OCI-LY3 (cell line): ENCODE measurements at regions not wholly inside any gene's neighbourhood (a gene's known extent, or its start where the extent isn't known, plus 50 kb on each side); places are given as distances from the start of the nearest gene placed in this dataset.

Experiments
- H2AFZ ChIP-seq: fragments of 200-600, 300-600 bp; shearing (Covaris generic); 2 replicates; pipeline ENCODE4 v1.6.0; 2014; ENCODE audit warnings: antibody characterized with exemption, low read depth, low read length
- H3K27ac ChIP-seq: fragments of 200-600, 300-600 bp; sonication (generic); 2 replicates; pipeline ENCODE4 v1.5.1; 2014; ENCODE audit warnings: mild to moderate bottlenecking, low read length, moderate library complexity, mixed read lengths
- H3K27me3 ChIP-seq: fragments of 200-600, 300-600 bp; sonication (generic); 2 replicates; pipeline ENCODE4 v1.6.1; 2014; ENCODE audit warnings: low read depth, low read length, mixed read lengths
- H3K36me3 ChIP-seq: fragments of 200-600, 300-600 bp; sonication (generic); replicated peaks from 2 replicates; pipeline ENCODE3; 2014; ENCODE audit warnings: low read depth, low read length, mixed read lengths
- H3K4me1 ChIP-seq: fragments of 300-600, 200-600 bp; sonication (generic); 2 replicates; pipeline ENCODE4 v1.6.1; 2014; ENCODE audit warnings: low read length, mixed read lengths
- H3K4me2 ChIP-seq: fragments of 200-600, 300-600 bp; sonication (generic); 2 replicates; pipeline ENCODE4 v1.6.1; 2014; ENCODE audit warnings: low read length, mixed read lengths
- H3K4me3 ChIP-seq: fragments of 300-600, 200-600 bp; sonication (generic); 2 replicates; pipeline ENCODE4 v1.5.1; 2014; ENCODE audit warnings: antibody characterized with exemption, mild to moderate bottlenecking, low read length, moderate library complexity
- H3K79me2 ChIP-seq: fragments of 300-600, 200-600 bp; shearing (Covaris generic); 2 replicates; pipeline ENCODE4 v1.6.1; 2014; ENCODE audit warnings: mild to moderate bottlenecking, low read length, mixed read lengths
- H3K9ac ChIP-seq: fragments of 300-600, 200-600 bp; shearing (Covaris generic); 2 replicates; pipeline ENCODE4 v1.6.0; 2014; ENCODE audit warnings: mild to moderate bottlenecking, low read length, moderate library complexity
- H3K9me3 ChIP-seq: fragments of 200-600, 300-600 bp; shearing (Covaris generic); 2 replicates; pipeline ENCODE4 v1.6.1; 2014; ENCODE audit warnings: low read length, mixed read lengths; ENCODE audit not compliant: insufficient read depth
- H4K20me1 ChIP-seq: fragments of 200-600, 300-600 bp; sonication (generic); 2 replicates; pipeline ENCODE4 v1.6.1; 2016; ENCODE audit warnings: low read length, mixed read lengths; ENCODE audit not compliant: insufficient read depth
- EZH2phosphoT487 ChIP-seq: fragments of 200-600 bp; shearing (Covaris generic); IDR thresholded peaks from 2 replicates; pipeline ENCODE4 v1.6.1; 2018; ENCODE audit warnings: antibody characterized with exemption, mixed run types, low read depth
- TF ChIP-seq, protein P1 (sequence below): fragments of 200-600, 300-600 bp; sonication (generic); IDR thresholded peaks from 2 replicates; pipeline ENCODE4 v1.5.1; 2014; ENCODE audit warnings: antibody characterized with exemption, low read length, low read depth

DNA sequence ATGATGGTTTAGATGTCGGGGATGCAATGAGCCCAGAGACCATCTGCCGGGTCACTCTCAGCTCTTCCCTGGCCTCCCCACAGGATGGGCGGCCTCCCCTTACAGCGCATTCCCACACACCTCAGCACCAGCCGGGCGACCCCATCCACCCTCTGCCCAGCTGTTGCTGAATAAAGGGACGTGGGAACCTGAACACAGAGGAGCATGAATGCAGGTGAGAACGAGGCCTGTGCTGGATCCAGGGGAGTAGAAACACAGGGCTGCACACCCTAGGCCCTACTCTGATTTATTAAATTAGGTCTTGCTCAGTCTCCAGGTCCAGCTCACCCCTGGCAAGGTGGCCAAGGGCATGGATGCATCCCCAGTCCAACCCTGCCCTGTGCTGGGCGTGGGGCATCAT is 180.5 kb downstream of the CTTN start:
- Histone ChIP-seq H3K4me3 (no peak overlapping the region), H3K4me2 (no peak overlapping the region)

DNA sequence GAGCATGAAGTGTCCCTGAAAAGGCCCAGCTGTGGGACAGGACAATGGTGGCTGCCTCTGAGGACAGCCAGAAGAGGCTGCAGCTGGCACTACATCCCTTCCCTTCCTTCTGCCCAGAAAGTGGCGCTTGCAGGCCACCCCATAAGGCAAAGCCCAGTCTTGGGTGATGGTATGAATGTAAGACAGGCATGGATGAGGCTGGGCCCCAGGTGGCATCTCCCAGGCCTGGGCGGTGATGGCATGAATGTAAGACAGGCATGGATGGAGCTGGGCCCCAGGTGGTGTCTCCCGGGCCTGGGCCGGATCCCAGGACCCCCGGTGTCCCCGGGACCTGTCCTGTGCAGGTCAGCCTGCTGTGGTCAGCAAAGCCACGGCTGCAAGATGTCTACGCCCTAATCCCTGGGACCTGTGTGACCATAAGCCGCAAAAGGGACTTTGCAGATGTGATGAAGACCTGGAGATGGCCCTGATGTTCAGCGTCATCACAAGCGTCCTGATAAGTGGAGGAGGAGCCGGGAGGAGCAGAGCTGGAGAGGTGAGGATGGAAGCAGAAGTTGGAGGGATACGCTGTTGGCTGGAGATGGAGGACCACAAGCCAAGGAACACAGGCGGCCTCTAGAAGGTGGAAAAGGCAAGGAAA is 181.1 kb downstream of the CTTN start:
- H3K4me3 ChIP-seq, result no peak overlapping the region
- H3K4me2 ChIP-seq, result no peak overlapping the region
- TF ChIP-seq EZH2phosphoT487, result no peak
- TF ChIP-seq, protein P1, sequence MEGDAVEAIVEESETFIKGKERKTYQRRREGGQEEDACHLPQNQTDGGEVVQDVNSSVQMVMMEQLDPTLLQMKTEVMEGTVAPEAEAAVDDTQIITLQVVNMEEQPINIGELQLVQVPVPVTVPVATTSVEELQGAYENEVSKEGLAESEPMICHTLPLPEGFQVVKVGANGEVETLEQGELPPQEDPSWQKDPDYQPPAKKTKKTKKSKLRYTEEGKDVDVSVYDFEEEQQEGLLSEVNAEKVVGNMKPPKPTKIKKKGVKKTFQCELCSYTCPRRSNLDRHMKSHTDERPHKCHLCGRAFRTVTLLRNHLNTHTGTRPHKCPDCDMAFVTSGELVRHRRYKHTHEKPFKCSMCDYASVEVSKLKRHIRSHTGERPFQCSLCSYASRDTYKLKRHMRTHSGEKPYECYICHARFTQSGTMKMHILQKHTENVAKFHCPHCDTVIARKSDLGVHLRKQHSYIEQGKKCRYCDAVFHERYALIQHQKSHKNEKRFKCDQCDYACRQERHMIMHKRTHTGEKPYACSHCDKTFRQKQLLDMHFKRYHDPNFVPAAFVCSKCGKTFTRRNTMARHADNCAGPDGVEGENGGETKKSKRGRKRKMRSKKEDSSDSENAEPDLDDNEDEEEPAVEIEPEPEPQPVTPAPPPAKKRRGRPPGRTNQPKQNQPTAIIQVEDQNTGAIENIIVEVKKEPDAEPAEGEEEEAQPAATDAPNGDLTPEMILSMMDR, result no peak
- no peaks in the 10 kb centered on the region for H3K79me2 ChIP-seq
- H3K9ac ChIP-seq, result no peak overlapping the region
- H2AFZ ChIP-seq, result no peak overlapping the region
- H4K20me1 ChIP-seq, result no peaks in the 10 kb centered on the region; the same call in none of the 2 replicates
- no peaks in the 10 kb centered on the region for H3K36me3 ChIP-seq
- no peaks in the 10 kb centered on the region for H3K4me1 ChIP-seq
- H3K9me3 ChIP-seq, result no peaks in the 10 kb centered on the region
- H3K27me3 ChIP-seq, result peaks cover 4% of the 10 kb centered on the region; the same call in 1 of the 2 replicates
- H3K27ac ChIP-seq, result no peak overlapping the region

More for the DNA sequence above, 180.5 kb downstream of the CTTN start:
- Histone ChIP-seq H3K9ac (no peak overlapping the region), H2AFZ (no peak overlapping the region), H3K27ac (no peak overlapping the region), H3K9me3 (no peaks in the 10 kb centered on the region), H3K27me3 (peaks cover 4% of the 10 kb centered on the region; the same call in 1 of the 2 replicates), H3K4me1 (no peaks in the 10 kb centered on the region), H3K36me3 (no peaks in the 10 kb centered on the region), H4K20me1 (no peaks in the 10 kb centered on the region; the same call in none of the 2 replicates), H3K79me2 (no peaks in the 10 kb centered on the region)
- TF ChIP-seq EZH2phosphoT487, result no peak
- TF ChIP-seq, protein P1, result no peak

DNA sequence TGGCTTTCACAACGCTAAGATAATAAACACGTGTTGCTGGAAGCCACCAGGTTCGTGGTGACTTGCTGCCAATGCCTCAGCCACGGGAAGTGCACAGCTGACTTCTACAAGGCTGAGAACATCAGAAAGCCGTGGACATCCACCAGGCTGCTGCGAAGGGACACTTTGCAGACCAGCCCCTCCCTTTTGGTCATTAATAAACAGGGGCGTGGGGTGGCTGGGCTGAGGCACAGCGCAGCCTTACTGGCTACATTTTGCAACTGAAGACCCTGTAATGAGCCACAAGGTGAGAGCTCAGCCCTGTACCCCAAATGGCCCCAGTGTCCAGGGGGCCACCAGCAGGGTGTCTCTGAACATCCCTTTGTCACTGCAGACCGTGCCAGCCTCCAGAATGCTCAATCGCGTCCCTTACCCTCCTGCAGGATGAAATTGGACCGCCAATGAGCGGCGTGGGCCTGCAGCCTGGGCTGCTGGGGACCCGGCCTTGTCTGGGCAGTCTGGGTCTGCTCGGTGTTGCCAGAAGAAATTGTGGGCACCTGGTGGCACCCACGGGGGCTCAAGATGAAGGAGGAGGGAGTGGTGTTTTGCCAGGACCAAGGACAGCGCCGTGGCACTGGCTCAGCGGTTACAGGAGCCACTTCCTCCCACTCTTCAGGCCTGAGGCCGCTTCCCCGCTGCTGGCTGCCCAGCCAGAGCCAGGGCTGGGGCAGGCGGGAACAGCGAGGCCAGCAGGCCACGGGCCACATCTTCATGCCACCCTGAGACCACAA is 181.9 kb downstream of the CTTN start:
- no peaks in the 10 kb centered on the region for H3K4me1 ChIP-seq
- H3K79me2 ChIP-seq, result no peaks in the 10 kb centered on the region

More for the DNA sequence above, 181.9 kb downstream of the CTTN start:
- H4K20me1 ChIP-seq, result no peaks in the 10 kb centered on the region; the same call in none of the 2 replicates
- H3K27ac ChIP-seq, result no peak overlapping the region
- 0 out of 2 replicates have a peak, but pooled peaks cover 3% of the 10 kb centered on the region for H3K27me3 ChIP-seq
- H3K4me3 ChIP-seq, result no peak overlapping the region
- H3K9me3 ChIP-seq, result no peaks in the 10 kb centered on the region
- no peak overlapping the region for H3K4me2 ChIP-seq
- no peak overlapping the region for H3K9ac ChIP-seq
- no peaks in the 10 kb centered on the region for H3K36me3 ChIP-seq
- TF ChIP-seq EZH2phosphoT487, result no peak
- TF ChIP-seq, protein P1, result no peak
- no peak overlapping the region for H2AFZ ChIP-seq
